Thoracic aorta (tissue), 2 donors: ENCODE measurements at regions not wholly inside any gene's neighbourhood (a gene's known extent, or its start where the extent isn't known, plus 50 kb on each side); places are given as distances from the start of the nearest gene placed in this dataset.
"Not testable (repeated sequence)": the region's sequence is repeated elsewhere in the genome, so short reads cannot be mapped to it uniquely, and the experiment has no call there.

Source experiments
- ATAC-seq: fragments of 150-250 bp; one replicate; pipeline ENCODE4 v1.8.0; 2017; ENCODE audit warnings: low read depth; ENCODE audit not compliant: insufficient number of reproducible peaks, low FRiP score
- DNase-seq: peaks from one replicate; pipeline ENCODE4 v3.0.0-alpha.2; 2020; ENCODE audit warnings: low spot score
- H3K27ac ChIP-seq, 2 donors: fragments of 200-600 bp; sonication (generic); 1 replicate in 1 of 2; 2 replicates in 1 of 2; pipeline ENCODE4 v1.5.1; 2016; ENCODE audit warnings: mild to moderate bottlenecking in 2 of 2, moderate library complexity in 2 of 2
- H3K27me3 ChIP-seq: fragments of 200-600 bp; sonication (generic); replicated peaks from 2 replicates; pipeline ENCODE4 v1.6.0; 2016; ENCODE audit warnings: mild to moderate bottlenecking; ENCODE audit not compliant: insufficient read depth
- H3K36me3 ChIP-seq: fragments of 200-600 bp; sonication (generic); one replicate; pipeline ENCODE4 v1.5.1; 2016
- H3K4me1 ChIP-seq, 2 donors: fragments of 200-600 bp; sonication (generic); 1 replicate in 1 of 2; 2 replicates in 1 of 2; pipeline versions ENCODE4 v1.5.1 to v1.6.0; 2016; ENCODE audit warnings: low read depth in 2 of 2, mild to moderate bottlenecking in 1 of 2; ENCODE audit not compliant: control insufficient read depth in 1 of 2
- H3K4me3 ChIP-seq: fragments of 200-600 bp; sonication (generic); 2 replicates; pipeline ENCODE4 v1.5.1; 2016; ENCODE audit warnings: mild to moderate bottlenecking
- H3K9me3 ChIP-seq: fragments of 200-600 bp; sonication (generic); 2 replicates; pipeline ENCODE4 v1.5.1; 2016
- CTCF ChIP-seq: fragments of 200-600 bp; sonication (generic); IDR thresholded peaks from one replicate; pipeline ENCODE4 v1.5.1; 2019; ENCODE audit warnings: antibody characterized with exemption

- DNase-seq (no peak), ATAC-seq (no peak)
- no peak overlapping the region for H3K4me3 ChIP-seq
- peaks cover 15% of the 10 kb centered on the region for H3K9me3 ChIP-seq
- H3K36me3 ChIP-seq, result no peaks in the 10 kb centered on the region
- H3K27ac ChIP-seq, result no peak overlapping the region
- H3K27me3 ChIP-seq, result no peaks in the 10 kb centered on the region
- no peak for TF ChIP-seq CTCF
- no peaks in the 10 kb centered on the region for H3K4me1 ChIP-seq
Measured at GRCh38 chr3:146368882-146369523, 100.4 kb downstream of the PLSCR2 start.

- no peak for TF ChIP-seq CTCF
- ATAC-seq, result no peak
- no peaks in the 10 kb centered on the region for H3K27me3 ChIP-seq
Measured at GRCh38 chr3:146359841-146360240, 108.9 kb upstream of the PLSCR4 start.

GRCh38 chr3:146354421-146354820 lies 103.5 kb upstream of the PLSCR4 start:
- ATAC-seq, H3K27me3 ChIP-seq: not testable (repeated sequence)

More at GRCh38 chr3:146359841-146360240, 108.9 kb upstream of the PLSCR4 start:
- DNase-seq, result no peak
- no peak overlapping the region for H3K27ac ChIP-seq
- H3K36me3 ChIP-seq, result no peaks in the 10 kb centered on the region
- peaks cover 6% of the 10 kb centered on the region for H3K9me3 ChIP-seq
- H3K4me3 ChIP-seq, result no peak overlapping the region
- no peaks in the 10 kb centered on the region for H3K4me1 ChIP-seq

GRCh38 chr3:146350852-146351251 lies 99.9 kb upstream of the PLSCR4 start:
- H3K36me3 ChIP-seq, result no peaks in the 10 kb centered on the region
- no peak for TF ChIP-seq CTCF
- H3K27ac ChIP-seq, result no peak overlapping the region
- no peaks in the 10 kb centered on the region for H3K27me3 ChIP-seq
- no peaks in the 10 kb centered on the region for H3K9me3 ChIP-seq
- H3K4me3 ChIP-seq, result no peak overlapping the region
- DNase-seq (no peak), ATAC-seq (no peak)
- H3K4me1 ChIP-seq, result no peaks in the 10 kb centered on the region

More at GRCh38 chr3:146354421-146354820, 103.5 kb upstream of the PLSCR4 start:
- H3K9me3 ChIP-seq, DNase-seq, H3K36me3 ChIP-seq, H3K27ac ChIP-seq, H3K4me1 ChIP-seq, H3K4me3 ChIP-seq: not testable (repeated sequence)

GRCh38 chr3:146345900-146346299 lies 95.0 kb upstream of the PLSCR4 start:
- Histone ChIP-seq H3K4me1 (no peaks in the 10 kb centered on the region), H3K27me3 (no peaks in the 10 kb centered on the region), H3K4me3 (no peak overlapping the region), H3K27ac (no peak overlapping the region), H3K36me3 (no peaks in the 10 kb centered on the region), H3K9me3 (no peaks in the 10 kb centered on the region)
- no peak for ATAC-seq
- DNase-seq, result no peak
- no peak for TF ChIP-seq CTCF

GRCh38 chr3:146343551-146343950 lies 92.6 kb upstream of the PLSCR4 start:
- no peaks in the 10 kb centered on the region for H3K36me3 ChIP-seq
- ATAC-seq (no peak), DNase-seq (no peak)
- no peaks in the 10 kb centered on the region for H3K4me1 ChIP-seq
- no peak for TF ChIP-seq CTCF
- no peak overlapping the region for H3K4me3 ChIP-seq
- H3K27me3 ChIP-seq, result no peaks in the 10 kb centered on the region
- H3K9me3 ChIP-seq, result no peaks in the 10 kb centered on the region
- H3K27ac ChIP-seq, result no peak overlapping the region
